ENCODE measurements at regions not wholly inside any gene's neighbourhood (a gene's known extent, or its start where the extent isn't known, plus 50 kb on each side); places are given as distances from the start of the nearest gene placed in this dataset.

DNA sequence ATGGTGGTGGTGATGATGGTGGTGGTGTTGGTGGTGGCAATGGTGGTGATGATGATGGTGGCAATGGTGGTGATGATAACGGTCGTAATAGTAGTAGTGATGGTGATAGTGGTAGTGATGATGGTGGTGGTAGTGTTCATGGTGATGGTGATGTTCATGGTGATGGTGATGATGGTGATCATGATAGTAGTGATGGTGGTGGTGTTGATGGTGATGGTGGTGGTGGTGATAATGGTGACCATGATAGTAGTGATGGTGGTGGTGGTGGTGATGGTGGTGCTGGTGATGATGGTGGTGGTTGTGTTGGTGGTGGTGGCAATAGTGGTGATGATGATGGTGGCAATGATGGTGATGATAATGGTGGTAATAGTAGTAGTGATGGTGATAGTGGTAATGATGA, 68.0 kb downstream of the SOX9 start:
- TF ChIP-seq EZH2 (IDR thresholded peaks at IDR 0.05; ENCODE audit: low read length, missing control alignments) = no peak
- TF ChIP-seq, protein P1, sequence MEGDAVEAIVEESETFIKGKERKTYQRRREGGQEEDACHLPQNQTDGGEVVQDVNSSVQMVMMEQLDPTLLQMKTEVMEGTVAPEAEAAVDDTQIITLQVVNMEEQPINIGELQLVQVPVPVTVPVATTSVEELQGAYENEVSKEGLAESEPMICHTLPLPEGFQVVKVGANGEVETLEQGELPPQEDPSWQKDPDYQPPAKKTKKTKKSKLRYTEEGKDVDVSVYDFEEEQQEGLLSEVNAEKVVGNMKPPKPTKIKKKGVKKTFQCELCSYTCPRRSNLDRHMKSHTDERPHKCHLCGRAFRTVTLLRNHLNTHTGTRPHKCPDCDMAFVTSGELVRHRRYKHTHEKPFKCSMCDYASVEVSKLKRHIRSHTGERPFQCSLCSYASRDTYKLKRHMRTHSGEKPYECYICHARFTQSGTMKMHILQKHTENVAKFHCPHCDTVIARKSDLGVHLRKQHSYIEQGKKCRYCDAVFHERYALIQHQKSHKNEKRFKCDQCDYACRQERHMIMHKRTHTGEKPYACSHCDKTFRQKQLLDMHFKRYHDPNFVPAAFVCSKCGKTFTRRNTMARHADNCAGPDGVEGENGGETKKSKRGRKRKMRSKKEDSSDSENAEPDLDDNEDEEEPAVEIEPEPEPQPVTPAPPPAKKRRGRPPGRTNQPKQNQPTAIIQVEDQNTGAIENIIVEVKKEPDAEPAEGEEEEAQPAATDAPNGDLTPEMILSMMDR (conservative IDR thresholded peaks at IDR 0.05 in 1 of 2, IDR thresholded peaks at IDR 0.05 in 1 of 2; ENCODE audit: low read depth in 1 of 2, low read length in 2 of 2) = no peak

Measured in fibroblast of lung (primary cell).